ENCODE measurements at regions not wholly inside any gene's neighbourhood (a gene's known extent, or its start where the extent isn't known, plus 50 kb on each side); places are given as distances from the start of the nearest gene placed in this dataset.
"Not testable (repeated sequence)": the region's sequence is repeated elsewhere in the genome, so short reads cannot be mapped to it uniquely, and the experiment has no call there.

DNA sequence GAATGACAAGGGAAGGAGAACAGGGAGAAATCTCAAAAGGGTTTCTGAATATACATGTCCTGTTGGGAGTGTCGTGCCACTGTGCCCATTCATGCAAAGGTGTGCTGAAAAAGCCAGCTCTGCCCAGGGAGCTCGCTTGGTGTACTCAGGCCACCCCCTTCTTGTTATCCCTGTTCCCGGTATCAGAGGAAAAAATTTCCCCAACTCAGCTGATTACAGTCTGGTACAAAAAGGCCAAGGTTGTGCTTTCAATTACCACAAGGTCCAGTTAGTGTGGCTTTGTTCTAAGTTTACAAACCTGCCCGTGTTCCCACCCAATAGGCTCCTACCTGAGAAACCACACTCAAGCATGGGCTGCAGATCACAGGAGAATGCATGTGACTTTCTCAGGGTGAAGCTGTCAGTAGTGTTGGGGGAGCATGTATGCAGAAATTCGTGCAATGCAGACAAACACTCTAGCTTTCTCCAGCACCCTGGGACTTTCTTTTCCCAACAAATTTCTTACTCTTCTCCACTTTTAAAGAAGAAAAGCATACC is 648.5 kb downstream of the NR2F2 start:
- no peak for DNase-seq (ENCODE audit: low read depth in 1 of 2, low spot score in 1 of 2)

- DNase-seq (ENCODE audit: low read depth in 1 of 2, low spot score in 1 of 2): not testable (repeated sequence)
Observed at GRCh38 chr15:96984121-96984671, 653.7 kb downstream of the NR2F2 start.

DNA sequence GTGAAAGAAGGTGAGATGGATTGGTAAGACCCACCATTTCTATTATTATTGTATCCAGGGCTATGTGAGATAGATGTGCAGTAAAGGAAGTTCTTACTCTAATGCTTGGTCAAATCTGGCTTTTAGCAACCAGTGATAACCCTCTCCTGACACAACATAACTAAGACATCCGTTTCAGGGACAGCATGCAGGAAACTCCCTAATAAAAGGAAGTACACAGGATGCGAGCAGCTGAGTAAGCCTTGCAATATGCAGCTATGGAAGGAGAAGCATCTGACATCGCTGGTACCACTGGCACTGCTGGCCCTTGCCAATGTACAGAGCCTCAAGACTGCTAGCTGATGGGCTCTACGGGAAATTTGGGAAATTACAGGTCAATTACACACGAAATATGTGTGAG is 662.3 kb downstream of the NR2F2 start:
- no peak for DNase-seq (ENCODE audit: low read depth in 1 of 2, low spot score in 1 of 2)

DNA sequence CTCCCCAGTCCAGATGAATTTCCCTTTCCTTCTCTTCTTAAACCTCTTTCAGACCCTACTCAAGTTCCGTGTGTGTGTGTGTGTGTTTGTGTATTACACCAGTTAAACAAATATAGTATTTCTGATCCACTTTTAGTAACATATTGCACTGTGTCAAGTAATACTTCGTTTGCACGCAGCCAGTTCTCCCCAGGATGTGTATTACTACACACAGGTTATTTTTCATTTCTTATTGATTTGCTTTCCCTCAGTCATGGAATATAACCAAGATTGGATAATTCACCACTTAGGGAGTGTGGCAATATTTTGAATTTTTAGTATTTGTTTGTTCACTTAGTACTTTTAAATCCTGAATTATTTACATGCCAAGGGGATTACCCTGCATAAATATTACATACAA is 667.0 kb downstream of the NR2F2 start:
- no peak for DNase-seq (ENCODE audit: low read depth in 1 of 2, low spot score in 1 of 2)

DNA sequence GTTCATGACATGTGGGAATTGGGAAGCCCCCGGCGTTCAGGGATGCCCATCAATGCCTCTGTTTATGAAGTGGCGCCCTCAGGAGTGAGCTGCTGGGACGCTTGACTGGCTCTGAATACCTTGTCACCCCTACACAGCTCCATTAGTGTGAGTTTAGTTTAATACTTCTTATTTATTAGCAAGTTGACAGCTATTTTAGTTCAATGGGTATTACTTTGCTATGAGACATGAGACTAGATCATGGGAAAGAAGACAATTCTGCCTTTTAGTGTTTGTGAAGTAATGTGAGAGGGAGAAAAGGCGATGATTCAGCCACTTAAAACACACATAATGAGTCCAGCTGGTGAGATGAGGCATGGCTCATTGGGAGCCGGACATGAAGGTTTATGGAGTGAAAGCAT is 678.5 kb downstream of the NR2F2 start:
- no peak for DNase-seq (ENCODE audit: low read depth in 1 of 2, low spot score in 1 of 2)

GRCh38 chr15:97012986-97013385 is 682.5 kb downstream of the NR2F2 start:
- DNase-seq (ENCODE audit: low read depth in 1 of 2, low spot score in 1 of 2): no peak

DNA sequence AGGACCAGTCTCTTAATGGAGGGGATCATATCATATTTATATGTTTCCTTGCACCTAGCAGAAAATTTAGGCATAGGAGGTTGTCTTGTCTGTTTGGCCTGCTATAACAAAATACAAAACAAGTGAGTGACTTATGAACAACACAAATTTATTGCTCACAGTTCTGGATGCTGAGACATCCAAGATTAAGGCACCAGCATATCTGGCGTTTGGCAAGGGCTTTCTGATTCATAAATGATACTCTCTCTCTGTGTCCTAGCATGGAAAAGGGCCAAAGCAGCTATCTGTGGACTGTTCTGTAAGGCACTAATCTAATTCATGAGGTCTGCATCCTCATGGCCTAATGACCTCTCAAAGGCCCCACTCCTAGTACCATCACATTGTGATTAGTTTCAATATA is 683.0 kb downstream of the NR2F2 start:
- no peak for DNase-seq (ENCODE audit: low read depth in 1 of 2, low spot score in 1 of 2)

- no peak for DNase-seq (ENCODE audit: low read depth in 1 of 2, low spot score in 1 of 2)
Observed at GRCh38 chr15:97014001-97014400, 683.5 kb downstream of the NR2F2 start.

DNA sequence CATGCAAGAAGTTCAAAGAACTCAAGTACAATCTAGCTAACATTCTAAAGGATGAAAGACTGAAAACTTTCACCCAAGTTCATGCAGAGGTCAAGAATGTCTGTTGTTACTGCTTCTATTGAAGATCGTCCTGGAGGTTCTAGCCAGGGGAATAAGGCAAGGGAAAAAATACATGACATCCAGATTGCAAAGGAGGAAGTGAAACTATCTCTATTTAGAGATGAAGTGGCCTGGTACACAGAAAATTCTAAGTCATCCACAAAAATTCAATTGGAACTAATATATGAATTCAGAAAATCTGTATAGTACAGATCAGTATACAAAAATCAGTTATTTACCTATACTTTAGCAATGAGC is 693.0 kb downstream of the NR2F2 start:
- DNase-seq (ENCODE audit: low read depth in 1 of 2, low spot score in 1 of 2): no peak

GRCh38 chr15:97026781-97027180 is 696.3 kb downstream of the NR2F2 start:
- DNase-seq (ENCODE audit: low read depth in 1 of 2, low spot score in 1 of 2): no peak

DNA sequence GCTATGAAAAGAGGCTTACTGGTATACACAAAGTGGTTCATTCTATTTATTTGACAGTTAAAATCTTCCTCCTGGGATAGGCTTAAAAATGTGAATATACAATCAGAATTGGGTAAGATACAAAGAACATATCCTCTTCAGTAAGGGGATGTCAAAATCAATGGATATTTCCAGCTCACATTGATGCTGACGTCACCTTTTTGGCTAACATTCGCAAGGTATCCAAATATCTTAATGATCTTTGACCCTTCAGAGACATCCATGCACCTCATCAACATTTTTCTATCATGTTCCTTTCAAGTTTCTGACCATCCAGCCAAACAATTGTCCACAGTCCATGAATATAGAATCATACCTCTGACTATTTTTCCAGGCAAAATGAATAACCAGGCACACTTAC is 697.3 kb downstream of the NR2F2 start:
- DNase-seq (ENCODE audit: low read depth in 1 of 2, low spot score in 1 of 2): no peak

DNA sequence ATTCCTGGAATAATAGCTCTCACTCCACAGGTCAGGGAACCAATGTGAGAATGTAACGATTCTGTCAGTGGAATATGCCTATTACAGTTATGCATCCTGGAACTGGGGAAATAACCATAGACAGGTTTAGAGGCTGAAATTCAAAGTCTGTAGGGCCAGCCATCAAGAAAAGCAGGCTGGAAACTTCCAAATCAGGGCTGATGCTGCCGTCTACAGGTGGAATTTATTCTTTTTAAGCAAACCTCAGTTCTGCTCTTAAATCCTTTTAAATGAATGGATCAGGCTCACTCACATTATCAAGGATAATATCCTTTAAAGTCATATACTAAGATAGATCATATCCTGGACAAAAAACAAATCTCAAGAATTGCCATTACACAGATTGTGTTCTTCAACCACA is 699.8 kb downstream of the NR2F2 start:
- no peak for DNase-seq (ENCODE audit: low read depth in 1 of 2, low spot score in 1 of 2)

DNA sequence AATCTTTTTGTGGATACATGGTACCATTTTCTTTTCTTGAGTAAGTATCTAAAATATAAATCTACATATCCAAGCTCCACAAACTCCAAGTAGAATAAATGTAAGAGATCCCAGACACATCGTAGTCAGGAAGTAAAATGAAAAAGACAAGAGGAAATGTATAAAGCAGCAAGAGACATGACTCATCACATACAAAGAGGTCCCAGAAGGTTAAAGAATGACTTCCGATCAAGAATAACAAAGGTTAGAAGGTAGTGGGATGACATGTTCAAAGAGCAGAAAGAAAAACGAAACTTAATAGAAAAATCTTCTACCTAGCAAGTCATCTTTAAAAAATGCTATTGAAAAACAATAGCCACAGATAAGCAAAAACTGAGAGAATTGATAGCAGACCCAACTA is 705.8 kb downstream of the NR2F2 start:
- no peak for DNase-seq (ENCODE audit: low read depth in 1 of 2, low spot score in 1 of 2)

DNA sequence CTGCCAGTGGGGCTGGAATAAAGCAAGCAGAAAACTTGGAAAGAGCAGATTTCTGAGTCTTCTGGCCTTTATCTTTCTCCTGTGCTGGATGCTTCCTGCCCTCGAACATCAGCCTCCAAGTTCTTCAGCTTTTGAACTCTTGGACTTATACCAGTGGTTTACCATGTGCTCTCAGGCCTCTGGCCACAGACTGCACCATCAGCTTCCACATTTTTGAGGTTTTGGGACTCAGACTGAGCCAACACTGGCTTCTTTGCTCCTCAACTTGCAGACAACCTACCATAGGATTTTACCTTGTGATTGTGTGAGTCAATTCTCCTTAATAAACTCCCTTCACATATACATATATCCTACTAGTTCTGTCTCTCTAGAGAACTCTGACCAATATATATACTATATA is 706.6 kb downstream of the NR2F2 start:
- DNase-seq (ENCODE audit: low read depth in 1 of 2, low spot score in 1 of 2): no peak

- no peak for DNase-seq (ENCODE audit: low read depth in 1 of 2, low spot score in 1 of 2)
Observed at GRCh38 chr15:97045666-97046421, 715.3 kb downstream of the NR2F2 start.

GRCh38 chr15:97052513-97052912 is 722.0 kb downstream of the NR2F2 start:
- no peak for DNase-seq (ENCODE audit: low read depth in 1 of 2, low spot score in 1 of 2)

- DNase-seq (ENCODE audit: low read depth in 1 of 2, low spot score in 1 of 2): no peak
Observed at GRCh38 chr15:97053635-97054034, 723.1 kb downstream of the NR2F2 start.

DNA sequence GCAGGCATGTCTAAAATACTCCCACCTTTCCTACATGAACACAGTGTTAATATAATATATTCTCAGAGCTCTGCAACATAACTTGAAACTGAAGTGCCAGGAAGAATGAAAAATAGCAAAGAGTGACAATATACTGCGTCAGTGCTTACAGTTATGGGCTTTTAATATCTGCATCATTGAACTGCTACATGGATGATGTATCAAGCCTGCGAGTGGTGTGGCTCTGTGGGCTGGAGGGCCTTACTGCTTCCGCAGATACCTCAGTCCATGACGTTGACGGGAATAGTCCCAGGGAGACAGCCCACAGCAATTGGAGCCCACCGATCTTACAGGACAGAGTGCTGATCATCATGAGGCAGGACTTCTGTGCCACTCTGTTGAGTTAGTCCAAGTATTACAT is 727.0 kb downstream of the NR2F2 start:
- no peak for DNase-seq (ENCODE audit: low read depth in 1 of 2, low spot score in 1 of 2)

GRCh38 chr15:97059281-97059680 is 728.8 kb downstream of the NR2F2 start:
- DNase-seq (ENCODE audit: low read depth in 1 of 2, low spot score in 1 of 2): no peak

DNA sequence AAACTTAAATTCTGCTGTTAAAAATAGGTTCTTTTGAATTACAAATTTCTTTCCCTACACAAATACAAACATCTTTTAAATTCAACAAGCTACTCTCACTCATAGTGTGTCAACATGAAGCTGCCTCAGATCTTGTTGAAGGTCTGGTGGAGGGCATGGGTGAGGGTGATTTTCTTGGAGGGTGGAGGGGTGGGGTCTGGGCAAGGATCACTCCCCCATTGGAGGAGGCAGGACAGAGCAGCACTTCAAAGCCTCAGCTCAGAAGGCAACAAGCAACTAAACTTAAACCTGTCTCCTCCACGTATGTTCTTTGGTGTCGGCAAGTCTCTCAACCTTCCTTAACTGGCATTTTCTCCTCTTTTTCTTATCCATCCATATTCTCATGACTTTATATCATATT is 730.9 kb downstream of the NR2F2 start:
- no peak for DNase-seq (ENCODE audit: low read depth in 1 of 2, low spot score in 1 of 2)

DNA sequence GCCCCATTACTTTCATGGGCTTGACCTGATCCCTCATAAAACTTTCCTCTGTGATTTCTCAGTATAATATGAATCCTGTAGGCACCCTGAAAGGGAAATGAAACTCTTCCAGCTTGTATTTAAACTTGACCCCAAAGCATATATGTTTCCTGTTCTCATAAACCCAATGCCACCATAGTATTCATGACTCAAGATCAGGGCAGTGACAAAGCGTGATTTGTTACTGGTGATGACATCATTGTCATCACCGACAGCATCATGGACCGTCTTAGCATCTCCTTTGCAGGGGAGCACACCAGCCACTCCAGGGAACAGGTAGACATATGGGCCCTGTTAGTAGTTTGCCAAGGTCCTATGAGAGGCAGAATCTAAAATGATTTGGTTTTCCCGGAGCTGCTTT is 741.2 kb downstream of the NR2F2 start:
- no peak for DNase-seq (ENCODE audit: low read depth in 1 of 2, low spot score in 1 of 2)

- DNase-seq (ENCODE audit: low read depth in 1 of 2, low spot score in 1 of 2): no peak
Observed at GRCh38 chr15:97072545-97072944, 742.0 kb downstream of the NR2F2 start.

DNA sequence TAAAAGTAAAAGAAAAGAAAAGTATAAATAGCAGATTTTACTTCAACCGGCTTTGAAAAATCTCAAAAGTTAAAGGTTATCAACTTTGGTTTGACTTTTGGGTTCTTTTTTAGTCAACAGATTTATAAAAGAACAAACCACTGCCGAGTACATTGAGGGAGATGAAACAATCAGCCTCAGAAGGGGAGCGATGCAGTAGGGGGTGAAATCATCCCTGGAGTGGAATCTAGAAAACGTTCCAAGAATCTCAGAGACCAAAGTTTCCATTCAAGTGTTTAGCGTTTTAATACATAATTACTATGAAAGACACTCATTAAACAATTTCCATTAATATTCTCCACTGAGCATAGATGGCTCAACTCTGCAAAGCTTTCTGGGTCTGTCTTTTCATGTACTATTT is 745.5 kb downstream of the NR2F2 start:
- DNase-seq (ENCODE audit: low read depth in 1 of 2, low spot score in 1 of 2): no peak

All from activated T-helper 1 cell treated with anti-CD3 and anti-CD28 coated beads, Interleukin-2, amount 50 U/mL, for 16 hours (primary cell).